WERI-Rb-1 (cell line): ENCODE measurements at regions not wholly inside any gene's neighbourhood (a gene's known extent, or its start where the extent isn't known, plus 50 kb on each side); places are given as distances from the start of the nearest gene placed in this dataset.
"Not testable (repeated sequence)": the region's sequence is repeated elsewhere in the genome, so short reads cannot be mapped to it uniquely, and the experiment has no call there.

Source experiments
- DNase-seq: peaks from one replicate; pipeline ENCODE4 v3.0.0-alpha.2; 2020
- H3K27ac ChIP-seq: fragments of 250-450 bp; sonication (Bioruptor Pico); 2 replicates; pipeline ENCODE4 v1.5.1; 2020; ENCODE audit warnings: mild to moderate bottlenecking, moderate library complexity
- H3K27me3 ChIP-seq: fragments of 250-450 bp; sonication (Bioruptor Pico); 2 replicates; pipeline ENCODE4 v1.5.1; 2021; ENCODE audit warnings: mild to moderate bottlenecking, low read depth, moderate library complexity; ENCODE audit not compliant: insufficient read depth, severe bottlenecking
- H3K36me3 ChIP-seq: fragments of 250-450 bp; sonication (Bioruptor Pico); 2 replicates; pipeline ENCODE4 v1.5.1; 2020; ENCODE audit warnings: mild to moderate bottlenecking, moderate library complexity
- H3K4me3 ChIP-seq: 2 replicates; pipeline ENCODE4 v1.5.1; 2011; ENCODE audit warnings: low read depth, mild to moderate bottlenecking, control low read depth, low read length
- H3K9me3 ChIP-seq: fragments of 250-450 bp; sonication (Bioruptor Pico); 2 replicates; pipeline ENCODE4 v1.5.1; 2021; ENCODE audit warnings: mild to moderate bottlenecking, moderate library complexity; ENCODE audit not compliant: severe bottlenecking
- TF ChIP-seq, protein P1 (sequence below): IDR thresholded peaks from 2 replicates; pipeline ENCODE4 v1.5.1; 2011; ENCODE audit warnings: low read depth, mild to moderate bottlenecking, control low read depth, inconsistent platforms, low read length

- not testable (repeated sequence) for H3K27ac ChIP-seq, H3K27me3 ChIP-seq, H3K36me3 ChIP-seq, DNase-seq, H3K9me3 ChIP-seq, H3K4me3 ChIP-seq
Measured at GRCh38 chr12:124070394-124071074, 97.5 kb downstream of the ZNF664 start.

- no peak overlapping the region for H3K27ac ChIP-seq
- H3K9me3 ChIP-seq = no peaks in the 10 kb centered on the region
- TF ChIP-seq, protein P1, sequence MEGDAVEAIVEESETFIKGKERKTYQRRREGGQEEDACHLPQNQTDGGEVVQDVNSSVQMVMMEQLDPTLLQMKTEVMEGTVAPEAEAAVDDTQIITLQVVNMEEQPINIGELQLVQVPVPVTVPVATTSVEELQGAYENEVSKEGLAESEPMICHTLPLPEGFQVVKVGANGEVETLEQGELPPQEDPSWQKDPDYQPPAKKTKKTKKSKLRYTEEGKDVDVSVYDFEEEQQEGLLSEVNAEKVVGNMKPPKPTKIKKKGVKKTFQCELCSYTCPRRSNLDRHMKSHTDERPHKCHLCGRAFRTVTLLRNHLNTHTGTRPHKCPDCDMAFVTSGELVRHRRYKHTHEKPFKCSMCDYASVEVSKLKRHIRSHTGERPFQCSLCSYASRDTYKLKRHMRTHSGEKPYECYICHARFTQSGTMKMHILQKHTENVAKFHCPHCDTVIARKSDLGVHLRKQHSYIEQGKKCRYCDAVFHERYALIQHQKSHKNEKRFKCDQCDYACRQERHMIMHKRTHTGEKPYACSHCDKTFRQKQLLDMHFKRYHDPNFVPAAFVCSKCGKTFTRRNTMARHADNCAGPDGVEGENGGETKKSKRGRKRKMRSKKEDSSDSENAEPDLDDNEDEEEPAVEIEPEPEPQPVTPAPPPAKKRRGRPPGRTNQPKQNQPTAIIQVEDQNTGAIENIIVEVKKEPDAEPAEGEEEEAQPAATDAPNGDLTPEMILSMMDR = no peak
- H3K36me3 ChIP-seq = no peaks in the 10 kb centered on the region
- no peaks in the 10 kb centered on the region for H3K27me3 ChIP-seq
- DNase-seq = no peak
- H3K4me3 ChIP-seq = no peak overlapping the region
Measured at GRCh38 chr12:124071075-124071443, 98.0 kb downstream of the ZNF664 start.

GRCh38 chr12:124073356-124074035 is 100.5 kb downstream of the ZNF664 start:
- no peak for DNase-seq
- Histone ChIP-seq H3K27ac (no peak overlapping the region), H3K9me3 (no peaks in the 10 kb centered on the region), H3K36me3 (no peaks in the 10 kb centered on the region), H3K4me3 (no peak overlapping the region), H3K27me3 (no peaks in the 10 kb centered on the region)
- TF ChIP-seq, protein P1 = no peak

- Histone ChIP-seq H3K27me3 (no peaks in the 10 kb centered on the region), H3K4me3 (no peak overlapping the region), H3K9me3 (no peaks in the 10 kb centered on the region), H3K36me3 (no peaks in the 10 kb centered on the region), H3K27ac (no peak overlapping the region)
- no peak for DNase-seq
- TF ChIP-seq, protein P1 = no peak
Measured at GRCh38 chr12:124075841-124076240, 102.8 kb downstream of the ZNF664 start.

DNA sequence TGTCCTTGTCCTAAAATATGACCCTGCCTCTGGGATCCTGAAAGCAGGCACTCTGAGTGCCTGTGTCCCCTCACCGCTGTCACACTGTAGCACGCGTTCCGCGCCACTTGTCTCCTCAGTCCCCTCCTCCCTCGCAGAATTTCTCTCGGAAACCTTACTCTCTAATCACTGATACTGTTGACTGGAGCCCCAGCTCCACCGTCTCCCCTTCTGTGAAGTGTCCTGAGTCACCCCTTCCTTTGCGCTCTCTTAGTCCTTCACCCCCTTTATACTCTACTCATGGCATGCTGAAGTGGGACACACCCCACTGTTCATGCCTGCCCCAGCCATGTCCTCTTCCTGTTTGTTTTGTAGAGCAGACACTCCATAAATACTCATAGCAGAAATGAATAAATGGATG is 104.7 kb downstream of the ZNF664 start:
- Histone ChIP-seq H3K36me3 (no peaks in the 10 kb centered on the region), H3K27ac (no peak overlapping the region), H3K27me3 (no peaks in the 10 kb centered on the region), H3K9me3 (no peaks in the 10 kb centered on the region), H3K4me3 (no peak overlapping the region)
- no peak for DNase-seq
- TF ChIP-seq, protein P1 = no peak

GRCh38 chr12:124078800-124079199 is 105.8 kb downstream of the ZNF664 start:
- Histone ChIP-seq H3K27ac (no peak overlapping the region), H3K9me3 (no peaks in the 10 kb centered on the region), H3K36me3 (no peaks in the 10 kb centered on the region), H3K27me3 (no peaks in the 10 kb centered on the region), H3K4me3 (no peak overlapping the region)
- TF ChIP-seq, protein P1 = no peak
- no peak for DNase-seq
